GM21529 (cell line): ENCODE measurements at regions not wholly inside any gene's neighbourhood (a gene's known extent, or its start where the extent isn't known, plus 50 kb on each side); places are given as distances from the start of the nearest gene placed in this dataset.

Experiments
- ATAC-seq: cut with Tn5 transposase; IDR thresholded peaks from one replicate; pipeline ENCODE4 v1.9.1; 2021; ENCODE audit not compliant: unreplicated experiment

DNA sequence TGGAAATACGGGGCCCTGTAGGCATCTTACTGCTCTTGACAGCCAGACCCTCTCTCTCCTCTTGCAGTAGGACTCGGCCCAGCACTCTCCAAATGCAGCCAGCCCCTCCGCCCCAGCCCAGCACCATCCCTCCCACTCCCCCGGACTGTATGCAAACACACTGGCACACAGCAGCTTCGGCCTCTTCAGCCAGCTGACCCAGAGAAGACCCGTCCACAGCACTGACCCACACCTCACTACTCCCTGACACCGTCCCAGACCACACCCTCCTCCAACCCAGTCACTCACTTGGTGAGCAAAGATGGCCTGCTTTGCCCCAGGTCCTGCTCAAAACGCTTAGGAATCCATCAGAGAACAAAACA, 164.6 kb downstream of the IGLL1 start:
- ATAC-seq, result no peak

DNA sequence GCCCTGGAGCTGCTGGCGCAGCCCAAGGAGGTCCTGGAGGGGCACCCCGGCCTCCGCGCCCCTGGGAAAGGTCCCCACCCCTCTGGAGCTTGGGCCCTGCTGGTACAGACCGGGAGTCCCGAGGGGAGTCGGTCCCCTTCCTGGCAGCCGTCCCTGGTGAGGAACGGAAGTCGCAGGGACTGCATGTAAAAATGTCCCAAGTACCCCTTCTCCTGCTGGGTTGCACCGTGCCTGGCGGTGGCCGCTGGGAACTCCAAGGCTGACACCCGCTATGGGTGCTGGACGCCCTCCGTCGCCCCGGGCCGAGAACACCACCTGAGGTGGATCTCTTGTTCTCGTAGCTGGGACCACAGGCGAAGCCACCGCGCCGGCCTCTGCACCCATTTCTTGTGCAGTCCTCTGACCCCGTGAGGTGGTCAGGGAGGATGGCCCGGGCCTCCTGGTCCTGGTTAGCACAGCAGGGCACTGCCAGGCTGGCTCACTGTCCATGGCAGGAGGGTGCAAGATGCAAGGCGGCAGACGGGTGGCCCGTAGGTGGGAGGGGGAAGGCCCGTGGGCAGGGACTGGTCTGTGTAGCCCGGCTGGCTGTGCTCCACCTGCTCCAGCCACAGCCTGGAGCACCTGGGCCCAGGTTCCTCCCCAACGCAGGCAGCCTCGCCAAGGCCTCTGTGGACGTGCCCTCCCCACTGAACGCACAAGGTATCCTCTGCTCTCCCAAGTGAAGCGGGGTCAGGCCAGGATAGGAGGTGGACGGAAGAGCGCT, 165.2 kb downstream of the IGLL1 start:
- no peak for ATAC-seq

DNA sequence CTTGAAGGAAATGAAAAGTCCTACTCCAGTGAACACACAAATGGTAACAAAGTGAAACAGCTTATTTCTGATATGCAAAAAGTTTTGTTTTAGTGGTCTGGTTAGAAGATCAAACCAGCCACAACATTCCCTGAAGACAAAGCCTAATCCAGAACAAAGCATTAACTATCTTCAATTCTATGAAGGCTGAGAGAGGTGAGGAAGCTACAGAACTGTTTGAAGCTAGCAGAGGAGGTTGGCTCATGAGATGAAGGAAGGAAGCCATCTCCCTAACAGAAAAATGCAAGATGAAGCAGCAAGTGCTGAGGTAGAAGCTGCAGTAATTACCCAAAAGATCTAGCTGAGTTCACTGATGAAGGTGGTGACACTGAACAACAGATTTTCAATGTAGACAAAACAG, 168.4 kb downstream of the IGLL1 start:
- no peak for ATAC-seq

DNA sequence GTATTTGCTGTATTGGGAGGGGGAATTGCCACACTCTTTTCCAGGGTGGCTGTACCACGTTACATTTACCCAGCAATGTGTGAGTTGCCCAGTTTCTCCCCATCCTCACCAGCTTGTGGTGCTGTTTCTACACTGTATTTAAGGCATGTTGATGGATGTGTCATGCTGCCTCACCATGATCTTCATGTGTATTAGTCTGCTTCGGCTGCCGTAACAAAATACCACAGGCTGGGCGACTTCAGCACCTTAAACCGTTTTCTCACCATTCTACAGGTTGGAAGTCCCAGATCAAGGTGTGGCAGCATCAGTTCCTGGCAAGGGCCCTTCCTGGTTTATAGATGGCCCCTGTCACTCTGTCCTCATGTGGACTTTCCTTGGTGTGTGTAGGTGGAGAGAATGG, 169.7 kb downstream of the IGLL1 start:
- no peak for ATAC-seq

DNA sequence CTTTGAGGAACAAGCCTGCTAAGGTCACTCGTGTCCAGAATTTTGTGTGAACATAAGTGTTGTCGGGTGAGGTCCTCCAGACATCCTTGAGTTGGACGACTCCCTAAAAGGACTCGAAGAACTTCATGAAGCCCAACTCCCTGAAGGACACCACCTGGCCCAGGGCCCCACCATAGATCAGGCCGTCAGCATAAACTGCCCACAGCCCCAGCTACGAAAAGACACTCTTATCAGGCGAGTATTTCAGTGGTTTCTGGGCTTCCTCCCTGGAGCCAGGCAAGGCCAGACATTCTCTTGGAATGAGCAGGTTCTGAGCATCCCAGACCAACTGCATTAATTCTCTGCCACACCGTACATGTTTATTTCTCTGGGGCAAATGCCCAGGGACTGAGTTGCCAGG, 170.1 kb downstream of the IGLL1 start:
- ATAC-seq, result no peak

DNA sequence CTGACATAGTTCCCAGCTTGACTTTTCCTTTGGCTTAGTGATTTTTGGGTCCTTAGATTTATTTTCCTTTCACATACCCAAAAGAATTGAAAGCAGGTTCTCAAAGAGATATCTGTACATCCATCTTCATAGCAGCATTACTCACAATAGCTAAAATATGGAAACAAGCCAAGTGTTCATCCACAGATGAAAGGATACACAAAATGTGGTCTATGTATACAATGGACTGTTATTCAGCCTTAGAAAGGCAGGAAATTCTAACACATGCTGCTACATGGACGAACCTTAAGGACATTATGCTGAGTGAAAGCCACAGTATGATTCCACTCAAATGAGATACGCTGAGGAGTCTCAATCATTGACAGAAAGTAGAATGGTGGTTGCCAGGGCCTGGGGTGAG, 171.8 kb downstream of the IGLL1 start:
- ATAC-seq, result no peak

DNA sequence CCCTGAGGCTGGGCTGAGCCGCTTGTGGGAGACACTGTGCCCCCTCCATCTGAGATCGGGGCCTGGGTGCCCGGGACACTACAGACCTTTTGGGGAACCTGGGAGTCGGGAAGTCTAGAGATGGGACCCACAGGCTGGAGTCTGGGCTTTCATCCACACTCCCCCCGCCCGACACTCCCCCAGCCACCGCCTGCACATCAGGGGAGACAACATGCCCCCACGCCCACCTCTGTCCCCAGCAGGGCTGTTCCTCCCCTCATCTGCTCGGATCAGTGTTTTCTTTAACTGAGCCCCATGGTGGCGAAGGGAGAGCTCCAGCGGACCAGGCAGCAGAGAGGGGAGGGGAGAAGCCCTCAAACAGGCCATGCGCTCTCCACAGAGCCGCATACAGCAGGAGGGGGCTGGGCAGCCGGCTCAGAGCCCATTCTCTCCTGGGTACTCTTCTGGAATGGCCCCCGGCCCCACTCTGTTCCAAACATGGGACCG, 174.7 kb downstream of the IGLL1 start:
- ATAC-seq, result no peak

DNA sequence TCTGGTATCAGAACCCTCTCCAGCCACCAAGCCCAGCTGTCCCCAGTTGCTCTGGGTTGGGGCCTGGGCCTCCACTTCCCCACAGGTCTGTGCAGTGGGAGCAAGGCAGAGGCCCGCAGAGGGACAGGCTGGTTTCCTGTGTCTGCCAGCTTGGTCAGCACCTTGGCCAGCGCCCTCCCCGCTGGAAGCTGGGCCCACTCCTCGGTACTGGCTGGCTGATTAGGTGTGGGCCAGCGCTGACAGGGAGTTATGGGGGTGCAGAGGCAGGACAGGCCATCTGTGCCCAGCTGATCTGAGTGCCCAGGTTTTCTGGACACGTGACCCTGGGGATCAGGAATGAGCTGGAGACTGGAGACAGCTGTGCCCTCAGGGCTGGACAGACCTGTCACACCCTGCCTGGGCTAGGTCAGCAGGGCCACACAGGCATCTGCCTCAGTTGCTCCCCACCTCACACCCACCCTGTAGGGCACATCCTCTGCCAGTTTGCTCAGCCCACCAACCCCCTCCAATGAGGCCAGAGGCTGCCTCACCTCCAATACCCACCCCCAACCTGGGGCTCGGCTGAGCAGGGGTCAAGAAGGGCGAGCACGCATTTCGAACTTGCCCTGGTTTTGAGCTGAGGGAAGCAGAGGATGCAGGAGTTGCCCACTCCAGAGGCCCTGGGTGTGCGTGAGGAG, 175.3 kb downstream of the IGLL1 start:
- ATAC-seq, result no peak

DNA sequence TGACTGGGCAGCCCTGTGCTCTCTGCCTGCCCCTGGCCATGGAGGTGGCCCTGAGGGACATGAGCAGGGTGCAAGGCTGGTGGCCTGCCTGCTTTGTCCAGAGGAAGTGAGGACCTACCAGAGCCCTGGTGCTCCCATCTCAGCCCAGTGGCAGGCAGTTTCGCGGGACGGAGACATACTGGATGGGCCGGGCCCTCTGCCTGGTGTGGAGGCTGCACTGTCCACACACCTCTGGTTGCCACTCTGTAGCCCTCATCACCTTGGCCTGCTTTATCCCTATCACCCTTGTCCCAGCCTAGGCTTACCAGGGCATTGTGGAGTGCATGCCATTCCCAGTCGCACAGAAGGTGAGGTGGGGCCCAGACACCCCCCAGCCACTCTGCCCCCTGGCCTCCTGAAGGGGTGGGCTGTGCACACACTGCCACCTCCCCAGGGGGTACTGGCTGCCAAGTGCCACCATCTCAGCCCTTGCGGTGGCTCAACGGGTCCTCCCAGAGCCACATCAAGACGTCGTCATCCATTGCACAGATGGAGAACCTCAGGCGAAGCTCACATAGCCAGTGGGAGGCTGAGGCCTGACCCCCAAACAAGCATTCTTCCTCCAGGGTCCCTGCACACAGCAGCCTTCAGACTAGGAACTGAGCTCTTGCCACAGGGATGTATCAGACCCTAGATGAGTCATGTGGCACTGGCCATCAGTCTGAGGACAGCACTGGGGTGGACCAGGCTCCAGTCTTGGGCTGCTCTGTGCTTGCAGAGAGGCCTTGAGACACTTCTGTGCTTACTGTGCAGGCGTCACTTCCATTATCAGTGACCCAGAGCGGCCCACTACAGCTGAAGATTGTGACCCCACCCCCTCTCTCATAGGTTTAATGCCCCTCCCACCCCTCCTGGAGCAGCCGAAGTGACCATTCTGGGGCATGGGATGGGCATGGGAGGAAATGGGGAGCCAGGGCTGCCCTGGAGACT, 176.1 kb downstream of the IGLL1 start:
- no peak for ATAC-seq

DNA sequence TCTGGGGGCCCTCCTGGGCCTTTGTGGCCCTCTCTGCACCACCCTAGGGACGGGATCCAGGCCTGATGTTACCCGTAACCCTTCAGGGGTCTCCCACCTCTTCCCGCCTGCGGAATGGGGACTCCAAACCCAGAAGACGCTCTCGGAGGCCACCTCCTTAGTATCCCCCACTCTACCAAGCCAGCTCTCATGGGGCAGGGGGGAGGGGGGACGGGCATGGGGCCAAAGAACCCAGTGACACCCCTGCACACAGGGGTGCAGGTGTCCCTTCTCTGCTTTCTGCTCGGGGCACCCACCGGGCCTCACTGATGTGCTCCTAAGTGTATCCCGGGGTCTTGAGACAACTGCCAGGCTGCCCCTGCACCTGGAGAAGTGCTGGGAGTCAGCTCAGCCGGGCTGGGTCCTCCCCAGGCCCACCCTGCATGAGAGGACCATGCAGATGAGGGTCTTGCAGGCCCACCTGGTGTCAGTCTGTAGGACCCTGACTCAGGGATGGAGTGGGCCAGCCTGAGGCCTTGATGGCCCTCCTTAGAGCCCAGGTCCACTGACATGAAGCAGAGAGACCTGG, 176.9 kb downstream of the IGLL1 start:
- ATAC-seq, result no peak

DNA sequence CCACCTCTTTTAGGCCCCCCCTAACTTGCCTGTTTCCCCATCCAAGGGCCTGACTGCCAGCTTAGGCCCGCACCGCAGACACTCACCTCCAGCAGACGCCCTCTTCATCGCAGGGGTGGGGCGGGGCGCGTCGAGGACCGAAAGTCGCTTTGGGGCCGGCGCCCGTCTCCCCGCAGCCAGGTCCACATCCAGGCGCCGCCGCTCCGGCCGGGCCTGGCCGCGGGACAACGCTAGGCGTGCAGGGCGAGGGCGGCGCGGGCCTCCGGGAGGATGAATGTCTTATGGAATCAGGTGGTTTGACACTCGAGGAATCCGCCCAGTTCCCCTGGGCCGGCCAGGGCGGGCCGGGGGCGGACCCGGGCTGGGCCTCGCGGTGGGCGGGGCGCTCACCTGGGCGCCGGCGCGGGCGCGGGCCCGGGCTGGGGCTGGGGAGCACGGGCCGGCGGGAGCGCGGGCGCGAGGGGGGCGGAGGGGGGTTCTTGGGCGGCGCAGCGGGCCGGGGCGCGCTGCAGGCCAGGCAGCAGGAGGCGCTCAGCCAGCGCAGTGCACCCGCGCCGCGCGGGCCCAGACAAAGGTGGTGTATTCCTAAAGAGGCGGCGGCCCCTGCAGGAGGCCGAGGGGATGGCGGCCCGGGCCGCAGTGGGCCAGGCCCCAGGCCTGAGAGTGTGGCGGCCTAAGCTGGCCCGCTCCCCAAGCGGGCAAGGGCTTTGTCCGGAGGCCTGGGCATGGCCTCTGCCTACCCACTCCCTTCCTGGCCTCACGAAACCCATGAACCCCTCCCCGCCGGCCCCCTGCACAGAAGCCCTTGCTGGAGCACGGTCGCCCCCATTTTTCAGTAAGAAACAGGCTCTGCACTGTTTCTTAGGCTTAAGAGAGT, 177.6 kb downstream of the IGLL1 start:
- ATAC-seq, result peak; percentile 72

DNA sequence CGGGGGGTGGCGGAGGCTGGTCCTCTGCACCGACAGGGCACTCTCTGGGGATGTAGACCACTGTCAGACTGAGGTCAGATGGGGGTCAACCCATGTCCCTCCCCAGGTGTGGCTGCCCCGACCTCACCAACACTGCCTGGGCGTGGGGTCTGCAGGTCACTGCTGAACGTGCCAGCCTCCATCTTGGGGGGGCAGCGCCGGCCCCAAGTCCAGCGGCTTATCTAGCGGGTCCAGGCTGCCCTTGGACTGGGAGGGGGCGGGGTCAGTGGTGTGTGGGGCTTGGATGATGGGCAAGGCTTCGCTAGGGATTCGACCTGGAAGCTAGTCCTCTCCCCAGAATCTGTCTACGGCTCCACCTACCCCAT, 178.2 kb downstream of the IGLL1 start:
- ATAC-seq, result no peak

DNA sequence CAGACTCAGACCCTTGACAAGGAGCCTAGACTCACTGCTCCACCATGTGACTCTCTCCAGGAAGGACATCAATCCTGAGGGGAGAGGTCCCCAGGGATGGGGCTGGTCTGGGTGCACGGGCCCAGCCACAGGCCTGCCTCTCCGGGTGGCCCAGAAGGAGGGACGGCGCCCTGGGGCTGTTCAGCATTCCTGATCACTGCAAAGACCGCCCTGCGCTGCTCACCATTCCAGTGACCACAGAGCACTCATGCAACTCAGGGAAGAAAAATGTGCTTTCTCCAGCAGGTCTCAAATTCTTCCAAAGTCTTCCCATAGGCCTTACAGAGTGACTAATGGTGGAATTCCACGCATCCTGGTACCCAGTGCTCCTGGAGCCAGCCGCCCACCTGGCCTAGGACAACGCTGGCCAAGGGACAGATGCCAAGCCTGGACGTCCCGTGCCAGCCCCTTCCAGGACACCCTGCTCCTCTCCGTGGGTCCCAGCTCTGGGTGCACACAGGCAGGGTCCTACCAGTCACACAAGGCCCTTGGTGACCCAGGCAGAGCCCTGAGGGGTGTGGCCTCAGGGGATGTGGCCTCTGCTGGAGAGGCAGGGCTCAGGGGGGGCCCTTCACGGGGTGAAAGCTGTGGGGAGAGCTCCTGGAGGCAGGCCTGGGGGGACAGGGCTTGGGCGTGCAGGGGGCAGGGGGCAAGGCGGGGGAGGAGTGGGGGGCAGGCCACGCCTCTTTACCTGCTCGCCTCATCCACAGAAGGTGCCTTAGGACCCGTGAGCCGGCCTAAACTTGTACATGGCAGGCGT, 178.8 kb downstream of the IGLL1 start:
- ATAC-seq, result no peak

DNA sequence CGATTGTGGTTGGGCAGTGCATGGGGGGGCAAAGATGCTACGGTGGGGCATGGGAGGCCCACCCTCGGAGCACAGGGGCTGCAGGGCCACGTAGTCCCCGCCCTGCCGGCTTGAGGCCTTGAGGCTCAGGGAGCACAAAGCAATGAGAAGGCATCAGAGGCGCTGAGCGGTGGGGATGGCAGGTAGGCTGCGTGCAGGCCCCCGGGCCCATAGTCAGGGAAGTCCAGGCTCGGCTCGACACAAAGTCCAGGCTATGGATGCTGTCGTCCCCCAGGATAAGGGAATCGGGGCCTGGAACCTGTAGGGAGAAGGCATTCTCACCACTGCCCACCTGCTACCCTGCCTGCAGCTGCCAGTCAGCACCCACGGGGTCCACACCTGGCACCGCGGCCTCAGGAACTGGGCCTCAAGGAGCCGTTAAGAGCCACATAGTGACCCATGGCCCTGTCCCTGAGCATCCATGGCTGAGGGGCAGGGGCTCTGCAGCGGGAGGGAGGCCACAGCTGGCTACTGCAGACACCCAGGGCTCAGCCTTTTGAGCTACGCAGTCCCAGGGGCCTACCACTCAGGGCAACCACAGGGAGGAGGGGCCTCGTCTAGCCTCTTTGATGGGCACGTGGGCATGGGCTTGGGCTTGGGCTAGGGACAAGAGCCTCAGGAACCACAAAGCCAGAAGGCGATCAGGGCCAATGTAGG, 179.7 kb downstream of the IGLL1 start:
- no peak for ATAC-seq

DNA sequence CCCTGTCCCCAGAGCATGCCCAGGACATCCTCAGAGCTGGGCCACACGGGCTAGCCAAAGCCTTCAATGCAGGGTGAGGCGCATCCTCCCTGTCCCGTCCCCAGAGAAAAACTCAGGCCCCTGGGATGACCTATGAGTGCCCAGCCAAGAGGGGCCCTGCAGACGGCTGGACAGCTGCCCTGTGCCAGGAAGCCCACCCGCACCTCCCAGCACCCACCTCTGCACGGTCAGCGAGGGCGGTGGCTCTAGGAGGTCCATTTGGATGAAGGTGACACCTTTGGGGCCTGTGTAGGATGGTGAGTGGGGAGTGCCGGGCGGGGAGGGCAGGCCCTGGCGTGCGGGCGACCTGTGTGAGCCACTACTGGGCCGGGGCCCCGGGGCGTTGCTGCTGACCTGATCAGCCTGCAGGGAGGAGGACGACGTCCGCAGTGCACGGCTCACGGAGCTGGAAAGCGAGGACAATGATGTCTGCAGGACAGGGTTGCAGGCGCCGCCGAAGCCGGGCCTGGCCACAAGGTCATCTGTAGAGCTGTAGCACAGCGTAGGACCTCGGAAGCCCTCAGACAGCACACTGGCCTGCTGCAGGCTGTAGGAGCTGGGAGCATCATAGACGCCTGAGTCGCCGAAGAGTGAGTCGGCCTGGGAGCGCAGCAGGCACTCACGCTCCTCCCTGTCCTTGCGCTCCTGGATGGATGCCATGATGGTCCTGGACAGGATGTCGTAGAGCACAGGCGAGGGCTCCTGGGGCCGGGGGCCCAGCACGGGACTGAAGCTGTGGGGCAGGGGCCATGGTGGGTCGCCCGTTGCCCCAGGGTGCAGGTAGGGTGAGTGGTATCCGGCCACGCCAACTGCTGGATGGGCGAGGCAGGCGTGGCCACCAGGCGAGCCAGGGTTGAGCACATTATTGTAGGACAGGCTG, 180.5 kb downstream of the IGLL1 start:
- ATAC-seq, result no peak

DNA sequence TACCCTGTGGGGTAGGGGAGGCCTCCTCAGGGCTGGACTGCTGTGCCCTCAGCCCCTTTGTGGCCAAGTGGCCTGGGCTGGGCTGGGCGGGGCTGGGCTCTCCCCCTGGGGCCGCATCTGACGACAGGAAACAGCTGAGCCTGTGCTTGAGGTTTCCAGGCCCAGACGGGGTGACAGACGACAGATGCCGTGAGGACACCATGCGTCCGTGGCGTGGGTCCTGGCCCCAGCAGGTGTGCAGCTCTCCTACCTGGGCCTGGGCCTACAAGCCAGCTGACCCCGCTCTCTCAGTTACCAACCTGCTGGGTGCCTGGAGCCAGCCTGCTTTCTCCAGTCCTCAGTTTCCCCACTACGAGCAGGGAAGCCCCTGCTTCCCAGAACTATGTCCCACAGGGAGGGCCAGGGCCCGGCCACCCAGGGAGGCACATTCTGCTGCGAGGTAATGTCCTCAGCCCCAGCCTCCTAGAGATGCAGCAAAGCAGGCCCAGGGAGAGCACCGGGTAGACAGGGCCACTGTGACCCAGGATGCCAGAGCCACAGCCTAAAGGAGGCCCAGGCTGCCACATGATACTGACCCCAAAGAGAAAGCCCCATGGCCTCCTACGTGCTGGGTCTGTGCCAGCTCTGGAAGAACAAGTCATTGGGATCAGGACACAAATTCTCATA, 181.3 kb downstream of the IGLL1 start:
- ATAC-seq, result no peak
